Muscle layer of duodenum (tissue), 2 donors: ENCODE measurements at regions not wholly inside any gene's neighbourhood (a gene's known extent, or its start where the extent isn't known, plus 50 kb on each side); places are given as distances from the start of the nearest gene placed in this dataset.

Experiments used
- H3K27ac ChIP-seq: one replicate; pipeline ENCODE4 v1.7.0; 2013; ENCODE audit warnings: mild to moderate bottlenecking, low read length
- H3K27me3 ChIP-seq: one replicate; pipeline ENCODE4 v1.7.0; 2013; ENCODE audit warnings: low read depth, mild to moderate bottlenecking, control low read depth, low read length
- H3K36me3 ChIP-seq, 2 donors: one replicate each; pipeline ENCODE4 v1.7.0; 2013; ENCODE audit warnings: low read length in 2 of 2, control low read depth in 1 of 2, mild to moderate bottlenecking in 1 of 2; ENCODE audit not compliant: insufficient read depth in 2 of 2, control insufficient read depth in 1 of 2
- H3K4me1 ChIP-seq, 2 donors: one replicate each; pipeline ENCODE4 v1.7.0; 2013; ENCODE audit warnings: low read length in 2 of 2, mild to moderate bottlenecking in 2 of 2, control low read depth in 1 of 2, moderate library complexity in 1 of 2; ENCODE audit not compliant: insufficient read depth in 2 of 2, control insufficient read depth in 1 of 2
- H3K4me3 ChIP-seq, 2 donors: one replicate each; pipeline ENCODE4 v1.7.0; 2013; ENCODE audit warnings: low read length in 2 of 2, low read depth in 1 of 2, mild to moderate bottlenecking in 1 of 2
- H3K9me3 ChIP-seq, 2 donors: one replicate each; pipeline ENCODE4 v1.7.0; 2013; ENCODE audit warnings: low read length in 2 of 2, control low read depth in 1 of 2, mild to moderate bottlenecking in 1 of 2; ENCODE audit not compliant: control insufficient read depth in 1 of 2
- donor health status: healthy.

DNA sequence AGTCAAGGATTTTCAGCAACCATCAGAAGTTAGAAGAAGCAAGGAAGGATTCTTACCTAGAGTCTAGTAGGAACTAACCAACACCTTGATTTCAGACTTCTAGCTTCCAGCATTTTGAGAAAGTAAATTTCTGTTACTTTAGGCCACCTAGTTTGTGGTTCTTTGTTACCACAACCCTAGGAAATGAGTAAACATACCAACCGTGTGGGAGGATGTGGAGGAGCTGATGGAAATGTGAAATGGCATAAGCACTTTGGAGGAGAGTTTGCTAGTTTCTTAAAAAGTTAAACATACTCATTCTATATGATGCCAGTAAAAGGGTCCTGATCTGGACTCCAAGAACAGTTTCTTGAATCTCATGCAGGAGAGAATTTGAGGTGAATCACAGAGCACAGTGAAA lies 679.4 kb downstream of the PDHA2 start:
- no peak overlapping the region for H3K27ac ChIP-seq
- H3K27me3 ChIP-seq, result no peaks in the 10 kb centered on the region
- no peak overlapping the region for H3K4me3 ChIP-seq
- no peaks in the 10 kb centered on the region for H3K9me3 ChIP-seq
- no peaks in the 10 kb centered on the region for H3K4me1 ChIP-seq
- H3K36me3 ChIP-seq, result no peaks in the 10 kb centered on the region

DNA sequence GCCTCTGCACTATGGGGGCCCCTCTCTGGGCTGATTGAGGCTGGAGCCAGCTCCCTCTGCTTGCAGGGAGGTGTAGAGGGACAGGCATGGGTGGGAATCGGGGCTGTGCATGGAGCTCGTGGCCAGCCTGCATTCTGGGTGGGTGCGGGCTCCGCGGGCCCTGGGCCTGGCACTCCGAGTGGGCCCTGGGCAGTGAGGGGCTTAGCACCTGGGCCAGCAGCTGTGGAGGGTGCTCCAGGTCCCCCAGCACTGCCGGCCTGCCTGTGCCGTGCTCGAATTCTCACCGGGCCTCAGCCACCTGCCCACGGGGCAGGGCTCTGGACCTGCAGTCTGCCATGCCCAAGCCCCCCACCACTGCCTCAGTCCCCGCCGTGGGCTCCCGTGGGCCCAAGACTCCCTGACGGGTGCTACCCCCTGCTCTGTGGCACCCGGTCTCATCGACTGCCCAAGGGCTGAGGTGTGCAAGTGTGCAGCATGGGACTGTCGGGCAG lies 681.2 kb downstream of the PDHA2 start:
- H3K4me1 ChIP-seq, result no peaks in the 10 kb centered on the region
- no peak overlapping the region for H3K4me3 ChIP-seq
- H3K27ac ChIP-seq, result no peak overlapping the region
- H3K9me3 ChIP-seq, result no peaks in the 10 kb centered on the region
- no peaks in the 10 kb centered on the region for H3K36me3 ChIP-seq
- no peaks in the 10 kb centered on the region for H3K27me3 ChIP-seq

- H3K4me1 ChIP-seq, result no peaks in the 10 kb centered on the region
- no peaks in the 10 kb centered on the region for H3K9me3 ChIP-seq
- H3K27ac ChIP-seq, result no peak overlapping the region
- H3K36me3 ChIP-seq, result no peaks in the 10 kb centered on the region
- H3K27me3 ChIP-seq, result no peaks in the 10 kb centered on the region
- H3K4me3 ChIP-seq, result no peak overlapping the region
Observed at GRCh38 chr4:96523611-96524010, 683.7 kb downstream of the PDHA2 start.

- Histone ChIP-seq H3K27ac (no peak overlapping the region), H3K4me3 (no peak overlapping the region), H3K9me3 (no peaks in the 10 kb centered on the region)
Observed at GRCh38 chr4:96524311-96524875, 684.5 kb downstream of the PDHA2 start.

GRCh38 chr4:96525898-96526297 lies 686.0 kb downstream of the PDHA2 start:
- Histone ChIP-seq H3K4me3 (no peak overlapping the region), H3K4me1 (no peaks in the 10 kb centered on the region), H3K36me3 (no peaks in the 10 kb centered on the region), H3K27me3 (no peaks in the 10 kb centered on the region), H3K27ac (no peak overlapping the region), H3K9me3 (no peaks in the 10 kb centered on the region)

More at GRCh38 chr4:96524311-96524875, 684.5 kb downstream of the PDHA2 start:
- no peaks in the 10 kb centered on the region for H3K4me1 ChIP-seq
- H3K27me3 ChIP-seq, result no peaks in the 10 kb centered on the region
- no peaks in the 10 kb centered on the region for H3K36me3 ChIP-seq

DNA sequence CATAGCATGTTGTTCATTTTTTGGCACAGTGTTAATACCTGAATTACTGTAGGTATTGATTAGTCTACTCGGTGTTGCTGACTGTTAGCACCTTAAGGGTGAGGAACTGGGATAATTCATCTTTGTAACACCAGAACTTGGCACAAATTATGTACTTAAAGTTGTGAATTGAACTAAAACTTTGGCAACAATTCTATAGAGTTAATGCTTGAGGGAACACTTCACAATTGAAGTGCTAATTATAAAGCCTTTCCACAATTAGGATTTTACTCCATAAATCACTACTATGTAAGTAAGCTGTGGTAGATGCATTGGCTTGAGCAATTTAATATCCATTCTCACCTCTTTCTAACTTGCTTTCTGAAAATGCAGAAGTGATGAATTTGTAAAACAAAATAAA lies 686.7 kb downstream of the PDHA2 start:
- no peaks in the 10 kb centered on the region for H3K27me3 ChIP-seq
- H3K4me1 ChIP-seq, result no peaks in the 10 kb centered on the region
- no peak overlapping the region for H3K4me3 ChIP-seq
- H3K9me3 ChIP-seq, result no peaks in the 10 kb centered on the region
- no peaks in the 10 kb centered on the region for H3K36me3 ChIP-seq
- H3K27ac ChIP-seq, result no peak overlapping the region

DNA sequence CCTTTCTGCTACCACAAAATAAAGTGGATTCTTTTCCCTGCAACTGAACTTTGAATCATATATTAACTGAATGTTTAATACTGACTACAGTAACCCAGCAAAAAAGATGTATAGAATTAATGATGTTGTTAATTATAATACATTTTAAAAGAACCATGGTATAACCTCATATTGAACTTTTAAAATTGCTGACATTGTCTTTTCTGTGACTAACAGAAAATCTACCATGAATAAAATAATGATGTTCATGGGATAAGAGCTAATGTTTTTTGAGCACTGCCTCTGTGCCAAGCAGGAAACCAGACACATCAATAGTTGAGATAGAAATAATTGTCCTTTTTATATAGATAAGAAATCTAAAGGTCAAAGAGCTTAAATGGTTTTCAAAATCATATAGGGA lies 691.9 kb downstream of the PDHA2 start:
- Histone ChIP-seq H3K4me1 (no peaks in the 10 kb centered on the region), H3K4me3 (no peak overlapping the region), H3K27ac (no peak overlapping the region), H3K36me3 (no peaks in the 10 kb centered on the region), H3K27me3 (no peaks in the 10 kb centered on the region), H3K9me3 (no peaks in the 10 kb centered on the region)

DNA sequence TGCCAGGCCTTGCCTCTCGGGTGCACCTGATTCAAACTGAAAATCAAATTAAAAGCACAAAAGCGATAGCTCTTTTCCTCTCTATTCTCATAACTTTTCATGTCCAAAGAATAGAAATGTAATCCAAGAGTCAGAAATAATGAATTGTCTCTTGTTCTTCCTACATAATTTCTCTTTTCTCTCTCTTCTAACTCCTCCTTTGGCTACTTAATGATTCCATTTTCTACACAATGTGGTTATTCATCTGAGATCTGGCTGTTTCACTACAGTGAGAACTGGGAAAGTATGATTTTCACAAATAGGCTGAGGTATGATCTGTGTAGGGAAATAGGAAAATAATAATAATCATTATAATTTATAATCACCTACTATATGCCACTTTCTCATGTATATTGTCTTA lies 703.5 kb downstream of the PDHA2 start:
- Histone ChIP-seq H3K27ac (no peak overlapping the region), H3K36me3 (no peaks in the 10 kb centered on the region)

DNA sequence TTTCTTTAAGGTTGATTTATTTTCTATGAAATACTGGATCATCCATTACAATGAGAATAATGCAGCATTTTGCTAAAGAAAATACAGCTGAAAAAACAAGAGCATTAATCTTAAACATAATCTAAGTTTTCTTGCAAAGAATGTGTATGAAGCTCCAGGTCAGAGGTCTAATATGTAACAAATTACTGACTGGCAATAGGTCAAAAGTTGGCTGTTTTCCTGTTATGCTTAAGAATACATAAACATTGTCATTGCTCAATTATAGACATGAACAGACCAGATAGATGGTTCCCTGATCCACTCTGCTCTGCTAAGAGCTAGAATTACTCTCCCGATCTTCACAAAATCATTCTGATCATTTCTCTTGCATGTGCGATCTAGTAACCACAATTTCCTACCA lies 718.6 kb downstream of the PDHA2 start:
- no peaks in the 10 kb centered on the region for H3K36me3 ChIP-seq
- no peaks in the 10 kb centered on the region for H3K9me3 ChIP-seq
- no peaks in the 10 kb centered on the region for H3K27me3 ChIP-seq
- H3K27ac ChIP-seq, result no peak overlapping the region
- H3K4me1 ChIP-seq, result no peaks in the 10 kb centered on the region
- H3K4me3 ChIP-seq, result no peak overlapping the region

More for the DNA sequence above, 703.5 kb downstream of the PDHA2 start:
- no peaks in the 10 kb centered on the region for H3K9me3 ChIP-seq
- no peak overlapping the region for H3K4me3 ChIP-seq
- no peaks in the 10 kb centered on the region for H3K4me1 ChIP-seq
- H3K27me3 ChIP-seq, result no peaks in the 10 kb centered on the region

DNA sequence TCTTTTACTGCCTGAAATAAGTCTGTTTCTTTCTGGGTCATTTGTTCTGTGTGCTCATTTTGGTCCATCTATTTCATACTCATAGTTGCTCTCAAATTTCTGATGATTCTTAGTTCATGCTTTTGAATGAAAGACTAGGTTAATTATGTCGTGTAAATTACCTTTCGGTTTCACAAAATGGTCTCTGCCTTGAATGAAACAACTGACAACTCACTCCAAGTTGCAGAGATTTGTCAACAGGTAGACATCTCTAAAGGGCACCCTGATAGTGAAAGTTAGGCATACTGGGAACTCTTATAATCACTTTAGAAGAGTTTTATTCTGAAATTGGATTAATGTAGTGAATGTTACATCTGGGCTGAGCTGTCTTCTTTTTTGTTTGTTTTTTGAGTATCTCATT lies 726.9 kb downstream of the PDHA2 start:
- no peaks in the 10 kb centered on the region for H3K4me1 ChIP-seq
- H3K36me3 ChIP-seq, result no peaks in the 10 kb centered on the region

DNA sequence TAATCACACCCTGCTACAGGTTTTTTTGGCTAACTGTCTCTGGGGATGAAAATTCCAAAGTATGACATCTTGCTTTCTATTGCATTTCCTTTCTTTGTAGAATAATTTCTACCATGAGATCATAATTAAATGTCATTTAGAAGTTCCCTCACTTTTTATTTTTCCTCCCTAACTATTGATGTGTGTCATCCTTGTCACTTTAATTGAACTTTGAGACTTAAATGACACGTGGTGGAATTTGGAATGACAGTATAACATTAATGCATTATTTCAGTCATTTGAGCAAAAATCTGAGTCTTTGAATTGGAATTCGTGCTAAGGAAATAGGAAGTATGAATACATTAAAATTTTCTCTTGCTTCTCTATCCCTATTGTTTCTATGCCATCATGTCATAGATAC lies 745.4 kb downstream of the PDHA2 start:
- Histone ChIP-seq H3K4me3 (no peak overlapping the region), H3K4me1 (no peaks in the 10 kb centered on the region), H3K27ac (no peak overlapping the region), H3K9me3 (no peaks in the 10 kb centered on the region), H3K36me3 (no peaks in the 10 kb centered on the region), H3K27me3 (no peaks in the 10 kb centered on the region)

More for the DNA sequence above, 726.9 kb downstream of the PDHA2 start:
- Histone ChIP-seq H3K27ac (no peak overlapping the region), H3K9me3 (no peaks in the 10 kb centered on the region), H3K27me3 (no peaks in the 10 kb centered on the region), H3K4me3 (no peak overlapping the region)

- no peaks in the 10 kb centered on the region for H3K9me3 ChIP-seq
- H3K27ac ChIP-seq, result no peak overlapping the region
- H3K36me3 ChIP-seq, result no peaks in the 10 kb centered on the region
- no peak overlapping the region for H3K4me3 ChIP-seq
- no peaks in the 10 kb centered on the region for H3K4me1 ChIP-seq
- H3K27me3 ChIP-seq, result no peaks in the 10 kb centered on the region
Observed at GRCh38 chr4:96593422-96593821, 753.5 kb downstream of the PDHA2 start.
